ENCODE measurements at regions not wholly inside any gene's neighbourhood (a gene's known extent, or its start where the extent isn't known, plus 50 kb on each side); places are given as distances from the start of the nearest gene placed in this dataset.

GRCh38 chr2:47288864-47289263 lies 80.2 kb upstream of the EPCAM start:
- TF ChIP-seq PPARA (CRISPR knock-in tag; IDR thresholded peaks at IDR 0.05; ENCODE audit: borderline replicate concordance): no peak
- TF ChIP-seq, protein P1, sequence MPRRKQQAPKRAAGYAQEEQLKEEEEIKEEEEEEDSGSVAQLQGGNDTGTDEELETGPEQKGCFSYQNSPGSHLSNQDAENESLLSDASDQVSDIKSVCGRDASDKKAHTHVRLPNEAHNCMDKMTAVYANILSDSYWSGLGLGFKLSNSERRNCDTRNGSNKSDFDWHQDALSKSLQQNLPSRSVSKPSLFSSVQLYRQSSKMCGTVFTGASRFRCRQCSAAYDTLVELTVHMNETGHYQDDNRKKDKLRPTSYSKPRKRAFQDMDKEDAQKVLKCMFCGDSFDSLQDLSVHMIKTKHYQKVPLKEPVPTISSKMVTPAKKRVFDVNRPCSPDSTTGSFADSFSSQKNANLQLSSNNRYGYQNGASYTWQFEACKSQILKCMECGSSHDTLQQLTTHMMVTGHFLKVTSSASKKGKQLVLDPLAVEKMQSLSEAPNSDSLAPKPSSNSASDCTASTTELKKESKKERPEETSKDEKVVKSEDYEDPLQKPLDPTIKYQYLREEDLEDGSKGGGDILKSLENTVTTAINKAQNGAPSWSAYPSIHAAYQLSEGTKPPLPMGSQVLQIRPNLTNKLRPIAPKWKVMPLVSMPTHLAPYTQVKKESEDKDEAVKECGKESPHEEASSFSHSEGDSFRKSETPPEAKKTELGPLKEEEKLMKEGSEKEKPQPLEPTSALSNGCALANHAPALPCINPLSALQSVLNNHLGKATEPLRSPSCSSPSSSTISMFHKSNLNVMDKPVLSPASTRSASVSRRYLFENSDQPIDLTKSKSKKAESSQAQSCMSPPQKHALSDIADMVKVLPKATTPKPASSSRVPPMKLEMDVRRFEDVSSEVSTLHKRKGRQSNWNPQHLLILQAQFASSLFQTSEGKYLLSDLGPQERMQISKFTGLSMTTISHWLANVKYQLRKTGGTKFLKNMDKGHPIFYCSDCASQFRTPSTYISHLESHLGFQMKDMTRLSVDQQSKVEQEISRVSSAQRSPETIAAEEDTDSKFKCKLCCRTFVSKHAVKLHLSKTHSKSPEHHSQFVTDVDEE (CRISPR knock-in tag; IDR thresholded peaks at IDR 0.05): no peak
- no peak for TF ChIP-seq ZNF8 (CRISPR knock-in tag; IDR thresholded peaks at IDR 0.05)
- no peak for TF ChIP-seq TOX (CRISPR knock-in tag; IDR thresholded peaks at IDR 0.05; ENCODE audit: borderline replicate concordance)
- no peak for TF ChIP-seq SNAI2 (CRISPR knock-in tag; IDR thresholded peaks at IDR 0.05)
- TF ChIP-seq, protein P2, sequence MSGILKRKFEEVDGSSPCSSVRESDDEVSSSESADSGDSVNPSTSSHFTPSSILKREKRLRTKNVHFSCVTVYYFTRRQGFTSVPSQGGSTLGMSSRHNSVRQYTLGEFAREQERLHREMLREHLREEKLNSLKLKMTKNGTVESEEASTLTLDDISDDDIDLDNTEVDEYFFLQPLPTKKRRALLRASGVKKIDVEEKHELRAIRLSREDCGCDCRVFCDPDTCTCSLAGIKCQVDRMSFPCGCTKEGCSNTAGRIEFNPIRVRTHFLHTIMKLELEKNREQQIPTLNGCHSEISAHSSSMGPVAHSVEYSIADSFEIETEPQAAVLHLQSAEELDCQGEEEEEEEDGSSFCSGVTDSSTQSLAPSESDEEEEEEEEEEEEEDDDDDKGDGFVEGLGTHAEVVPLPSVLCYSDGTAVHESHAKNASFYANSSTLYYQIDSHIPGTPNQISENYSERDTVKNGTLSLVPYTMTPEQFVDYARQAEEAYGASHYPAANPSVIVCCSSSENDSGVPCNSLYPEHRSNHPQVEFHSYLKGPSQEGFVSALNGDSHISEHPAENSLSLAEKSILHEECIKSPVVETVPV (CRISPR knock-in tag; IDR thresholded peaks at IDR 0.05): no peak
- peak; percentile 62; the same call in 1 of the 2 replicates for TF ChIP-seq ZFP3 (CRISPR knock-in tag; IDR thresholded peaks at IDR 0.05)
- TF ChIP-seq ESRRG (CRISPR knock-in tag; IDR thresholded peaks at IDR 0.05): no peak
- no peak for TF ChIP-seq CREB5 (CRISPR knock-in tag; IDR thresholded peaks at IDR 0.05; ENCODE audit: low read depth)
- no peak for TF ChIP-seq ZNF70 (CRISPR knock-in tag; IDR thresholded peaks at IDR 0.05)
- TF ChIP-seq TCF4 (CRISPR knock-in tag; IDR thresholded peaks at IDR 0.05; ENCODE audit: borderline replicate concordance): no peak
- TF ChIP-seq, protein P3, sequence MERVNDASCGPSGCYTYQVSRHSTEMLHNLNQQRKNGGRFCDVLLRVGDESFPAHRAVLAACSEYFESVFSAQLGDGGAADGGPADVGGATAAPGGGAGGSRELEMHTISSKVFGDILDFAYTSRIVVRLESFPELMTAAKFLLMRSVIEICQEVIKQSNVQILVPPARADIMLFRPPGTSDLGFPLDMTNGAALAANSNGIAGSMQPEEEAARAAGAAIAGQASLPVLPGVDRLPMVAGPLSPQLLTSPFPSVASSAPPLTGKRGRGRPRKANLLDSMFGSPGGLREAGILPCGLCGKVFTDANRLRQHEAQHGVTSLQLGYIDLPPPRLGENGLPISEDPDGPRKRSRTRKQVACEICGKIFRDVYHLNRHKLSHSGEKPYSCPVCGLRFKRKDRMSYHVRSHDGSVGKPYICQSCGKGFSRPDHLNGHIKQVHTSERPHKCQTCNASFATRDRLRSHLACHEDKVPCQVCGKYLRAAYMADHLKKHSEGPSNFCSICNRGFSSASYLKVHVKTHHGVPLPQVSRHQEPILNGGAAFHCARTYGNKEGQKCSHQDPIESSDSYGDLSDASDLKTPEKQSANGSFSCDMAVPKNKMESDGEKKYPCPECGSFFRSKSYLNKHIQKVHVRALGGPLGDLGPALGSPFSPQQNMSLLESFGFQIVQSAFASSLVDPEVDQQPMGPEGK (CRISPR knock-in tag; IDR thresholded peaks at IDR 0.05; ENCODE audit: borderline replicate concordance): no peak
